Ishikawa (cell line): ENCODE measurements at regions not wholly inside any gene's neighbourhood (a gene's known extent, or its start where the extent isn't known, plus 50 kb on each side); places are given as distances from the start of the nearest gene placed in this dataset.

ENCODE experiments used
- CEBPB ChIP-seq: IDR thresholded peaks from 2 replicates; pipeline ENCODE4 v1.6.1; 2012
- CREB1 ChIP-seq: IDR thresholded peaks from 2 replicates; pipeline ENCODE4 v1.6.1; 2012; ENCODE audit warnings: low read depth
- EGR1 ChIP-seq: IDR thresholded peaks from 2 replicates; pipeline ENCODE4 v1.6.1; 2012
- EP300 ChIP-seq: IDR thresholded peaks from 2 replicates; pipeline ENCODE4 v1.6.1; 2012; ENCODE audit warnings: borderline replicate concordance
- FOXM1 ChIP-seq: IDR thresholded peaks from 2 replicates; pipeline ENCODE4 v1.6.1; 2012; ENCODE audit warnings: low read depth, borderline replicate concordance
- MAX ChIP-seq: IDR thresholded peaks from 2 replicates; pipeline ENCODE4 v1.6.1; 2012
- NFIC ChIP-seq: IDR thresholded peaks from 2 replicates; pipeline ENCODE4 v1.6.1; 2012
- RAD21 ChIP-seq: IDR thresholded peaks from 2 replicates; pipeline ENCODE4 v1.6.1; 2012; ENCODE audit warnings: low read depth
- REST ChIP-seq: IDR thresholded peaks from 2 replicates; pipeline ENCODE4 v1.6.1; 2012; ENCODE audit warnings: low read depth, mild to moderate bottlenecking
- TAF1 ChIP-seq: IDR thresholded peaks from 2 replicates; pipeline ENCODE4 v1.6.1; 2012; ENCODE audit warnings: low read depth, mild to moderate bottlenecking
- TCF12 ChIP-seq: IDR thresholded peaks from 2 replicates; pipeline ENCODE4 v1.6.1; 2012; ENCODE audit warnings: low read depth
- TEAD4 ChIP-seq: IDR thresholded peaks from 2 replicates; pipeline ENCODE4 v1.6.1; 2012
- USF1 ChIP-seq: IDR thresholded peaks from 2 replicates; pipeline ENCODE4 v1.6.1; 2012
- YY1 ChIP-seq: IDR thresholded peaks from 2 replicates; pipeline ENCODE4 v1.6.1; 2012; ENCODE audit warnings: low read depth
- ZBTB7A ChIP-seq: IDR thresholded peaks from 2 replicates; pipeline ENCODE4 v1.6.1; 2012; ENCODE audit warnings: low read depth

- TF ChIP-seq ZBTB7A, result no peak
- no peak for TF ChIP-seq TEAD4
- TF ChIP-seq FOXM1, result no peak
- no peak for TF ChIP-seq NFIC
- no peak for TF ChIP-seq EP300
- no peak for TF ChIP-seq USF1
- no peak for TF ChIP-seq CREB1
- no peak for TF ChIP-seq CEBPB
- no peak for TF ChIP-seq TCF12
- no peak for TF ChIP-seq MAX
- no peak for TF ChIP-seq EGR1
- no peak for TF ChIP-seq REST
- TF ChIP-seq YY1, result no peak
- TF ChIP-seq TAF1, result no peak
- TF ChIP-seq RAD21, result no peak
Observed at GRCh38 chr18:22753130-22753831, 179.8 kb upstream of the RBBP8 start.

GRCh38 chr18:22765896-22766295 is 167.2 kb upstream of the RBBP8 start:
- TF ChIP-seq RAD21, result no peak
- no peak for TF ChIP-seq TAF1
- TF ChIP-seq CREB1, result no peak
- no peak for TF ChIP-seq YY1
- no peak for TF ChIP-seq CEBPB
- no peak for TF ChIP-seq ZBTB7A
- no peak for TF ChIP-seq FOXM1
- TF ChIP-seq NFIC, result no peak
- TF ChIP-seq MAX, result no peak
- TF ChIP-seq TEAD4, result no peak
- TF ChIP-seq EGR1, result no peak
- no peak for TF ChIP-seq EP300
- no peak for TF ChIP-seq USF1
- no peak for TF ChIP-seq TCF12

GRCh38 chr18:22767653-22768052 is 165.5 kb upstream of the RBBP8 start:
- TF ChIP-seq REST, result no peak

- TF ChIP-seq MAX (no peak), TCF12 (no peak), TEAD4 (no peak), USF1 (no peak), CREB1 (no peak), REST (no peak), ZBTB7A (no peak), RAD21 (no peak), TAF1 (no peak), FOXM1 (no peak), NFIC (no peak), YY1 (no peak), EP300 (no peak), EGR1 (no peak), CEBPB (no peak)
Observed at GRCh38 chr18:22773944-22774343, 159.2 kb upstream of the RBBP8 start.
